ENCODE measurements at regions not wholly inside any gene's neighbourhood (a gene's known extent, or its start where the extent isn't known, plus 50 kb on each side); places are given as distances from the start of the nearest gene placed in this dataset.

- no peak for TF ChIP-seq CTCF (IDR thresholded peaks at IDR 0.05)
- no peak for TF ChIP-seq POLR2A (IDR thresholded peaks at IDR 0.05)
Observed at GRCh38 chr15:47529241-47529640, 188.1 kb upstream of the SEMA6D start.

Data from uterus (tissue), 2 donors.